Activated CD4-positive, alpha-beta memory T cell treated with anti-CD3 and anti-CD28 coated beads, Interleukin-2, amount 10 ng/mL, durations not matched to agents 7 days and 5 days (primary cell): ENCODE measurements at regions not wholly inside any gene's neighbourhood (a gene's known extent, or its start where the extent isn't known, plus 50 kb on each side); places are given as distances from the start of the nearest gene placed in this dataset.

ENCODE experiments used
- CTCF ChIA-PET: fragments of 350-600 bp; sonication (Branson Sonifier 250); formaldehyde crosslinking; loops from one replicate; lab custom pipeline; 2021; ENCODE audit warnings: antibody characterized with exemption, inconsistent platforms; lab: Charles Lee
- POLR2A ChIA-PET: fragments of 350-600 bp; sonication (Branson Sonifier 250); formaldehyde crosslinking; loops from one replicate; lab custom pipeline; 2021; ENCODE audit warnings: antibody characterized with exemption; lab: Charles Lee
- DNase-seq: peaks from one replicate; pipeline ENCODE4 v3.0.0-alpha.2; 2020
- H3K27ac Mint-ChIP-seq: one replicate; pipeline ENCODE4 v1.8.0; 2021; ENCODE audit warnings: mild to moderate bottlenecking, mixed read lengths
- H3K27me3 Mint-ChIP-seq: one replicate; pipeline ENCODE4 v1.8.0; 2021; ENCODE audit warnings: mixed read lengths
- H3K36me3 Mint-ChIP-seq: one replicate; pipeline ENCODE4 v1.8.0; 2021; ENCODE audit warnings: low read depth, mixed read lengths
- H3K4me1 Mint-ChIP-seq: one replicate; pipeline ENCODE4 v1.8.0; 2021; ENCODE audit warnings: mixed read lengths
- H3K4me3 Mint-ChIP-seq: one replicate; pipeline ENCODE4 v1.8.0; 2021; ENCODE audit warnings: mild to moderate bottlenecking, mixed read lengths
- H3K9me3 Mint-ChIP-seq: one replicate; pipeline ENCODE4 v1.8.0; 2021; ENCODE audit warnings: mixed read lengths

- CTCF ChIA-PET, result interaction anchor here (1.0 kb wide), 1 partner anchor 246 kb away, joined by 3 read pairs; no protein-coding TSS in a partner anchor
- Mint-ChIP-seq H3K4me1 (no peaks in the 10 kb centered on the region), H3K9me3 (no peaks in the 10 kb centered on the region), H3K27me3 (peaks cover 7% of the 10 kb centered on the region), H3K4me3 (no peak overlapping the region), H3K27ac (no peak overlapping the region), H3K36me3 (no peaks in the 10 kb centered on the region)
- no peak for DNase-seq
- POLR2A ChIA-PET, result no interaction called here
Measured at GRCh38 chr15:62848632-62849050, 193.9 kb upstream of the TPM1 start.

GRCh38 chr15:62849316-62850106, 193.0 kb upstream of the TPM1 start:
- no peaks in the 10 kb centered on the region for H3K9me3 Mint-ChIP-seq
- DNase-seq, result no peak
- POLR2A ChIA-PET, result no interaction called here
- CTCF ChIA-PET, result interaction anchor here (1.0 kb wide), 1 partner anchor 245 kb away, joined by 3 read pairs; no protein-coding TSS in a partner anchor
- H3K36me3 Mint-ChIP-seq, result no peaks in the 10 kb centered on the region
- no peak overlapping the region for H3K4me3 Mint-ChIP-seq
- no peaks in the 10 kb centered on the region for H3K4me1 Mint-ChIP-seq
- peaks cover 6% of the 10 kb centered on the region for H3K27me3 Mint-ChIP-seq
- H3K27ac Mint-ChIP-seq, result no peak overlapping the region

- ChIA-PET POLR2A (no interaction called here), CTCF (no interaction called here)
- no peak for DNase-seq
- Mint-ChIP-seq H3K9me3 (no peaks in the 10 kb centered on the region), H3K27me3 (peaks cover 8% of the 10 kb centered on the region), H3K36me3 (no peaks in the 10 kb centered on the region), H3K27ac (no peak overlapping the region), H3K4me1 (no peaks in the 10 kb centered on the region), H3K4me3 (no peak overlapping the region)
Measured at GRCh38 chr15:62850318-62850717, 192.2 kb upstream of the TPM1 start.

- POLR2A ChIA-PET, result no interaction called here
- DNase-seq, result no peak
- Mint-ChIP-seq H3K27ac (no peak overlapping the region), H3K9me3 (no peaks in the 10 kb centered on the region), H3K27me3 (peaks cover 8% of the 10 kb centered on the region), H3K36me3 (no peaks in the 10 kb centered on the region), H3K4me1 (no peaks in the 10 kb centered on the region), H3K4me3 (no peak overlapping the region)
- CTCF ChIA-PET, result no interaction called here
Measured at GRCh38 chr15:62850791-62851291, 191.7 kb upstream of the TPM1 start.

- H3K27me3 Mint-ChIP-seq, result peaks cover 20% of the 10 kb centered on the region
- no peak for DNase-seq
- H3K9me3 Mint-ChIP-seq, result no peaks in the 10 kb centered on the region
- CTCF ChIA-PET, result no interaction called here
- H3K36me3 Mint-ChIP-seq, result peaks cover under 1% of the 10 kb centered on the region
- POLR2A ChIA-PET, result no interaction called here
- no peak overlapping the region for H3K4me3 Mint-ChIP-seq
- H3K27ac Mint-ChIP-seq, result no peak overlapping the region
- H3K4me1 Mint-ChIP-seq, result peaks cover 12% of the 10 kb centered on the region
Measured at GRCh38 chr15:62853114-62853840, 189.3 kb upstream of the TPM1 start.

GRCh38 chr15:62853841-62854225, 188.7 kb upstream of the TPM1 start:
- ChIA-PET CTCF (no interaction called here), POLR2A (no interaction called here)
- no peak for DNase-seq
- Mint-ChIP-seq H3K9me3 (no peaks in the 10 kb centered on the region), H3K27ac (no peak overlapping the region), H3K27me3 (peaks cover 17% of the 10 kb centered on the region), H3K36me3 (peaks cover 2% of the 10 kb centered on the region), H3K4me1 (peaks cover 13% of the 10 kb centered on the region), H3K4me3 (no peak overlapping the region)

- CTCF ChIA-PET, result no interaction called here
- POLR2A ChIA-PET, result no interaction called here
- no peak overlapping the region for H3K4me3 Mint-ChIP-seq
- peaks cover 2% of the 10 kb centered on the region for H3K36me3 Mint-ChIP-seq
- H3K27me3 Mint-ChIP-seq, result peaks cover 21% of the 10 kb centered on the region
- no peak for DNase-seq
- H3K9me3 Mint-ChIP-seq, result no peaks in the 10 kb centered on the region
- peaks cover 13% of the 10 kb centered on the region for H3K4me1 Mint-ChIP-seq
- no peak overlapping the region for H3K27ac Mint-ChIP-seq
Measured at GRCh38 chr15:62854420-62855084, 188.0 kb upstream of the TPM1 start.

GRCh38 chr15:62855085-62855476, 187.5 kb upstream of the TPM1 start:
- H3K27ac Mint-ChIP-seq, result no peak overlapping the region
- peaks cover 24% of the 10 kb centered on the region for H3K27me3 Mint-ChIP-seq
- H3K4me3 Mint-ChIP-seq, result no peak overlapping the region
- DNase-seq, result no peak
- ChIA-PET CTCF (no interaction called here), POLR2A (no interaction called here)
- no peaks in the 10 kb centered on the region for H3K9me3 Mint-ChIP-seq
- peaks cover 13% of the 10 kb centered on the region for H3K4me1 Mint-ChIP-seq
- peaks cover 2% of the 10 kb centered on the region for H3K36me3 Mint-ChIP-seq

GRCh38 chr15:62856466-62857246, 185.9 kb upstream of the TPM1 start:
- POLR2A ChIA-PET, result no interaction called here
- Mint-ChIP-seq H3K9me3 (peaks cover 2% of the 10 kb centered on the region), H3K4me3 (no peak overlapping the region), H3K36me3 (peaks cover 2% of the 10 kb centered on the region), H3K27ac (no peak overlapping the region), H3K27me3 (peaks cover 32% of the 10 kb centered on the region), H3K4me1 (peaks cover 13% of the 10 kb centered on the region)
- no peak for DNase-seq
- CTCF ChIA-PET, result no interaction called here

- Mint-ChIP-seq H3K36me3 (peaks cover 2% of the 10 kb centered on the region), H3K4me3 (no peak overlapping the region), H3K27me3 (peaks cover 32% of the 10 kb centered on the region), H3K4me1 (peaks cover 13% of the 10 kb centered on the region), H3K9me3 (peaks cover 2% of the 10 kb centered on the region), H3K27ac (peak overlapping the region; percentile 21)
- POLR2A ChIA-PET, result no interaction called here
- CTCF ChIA-PET, result no interaction called here
- peak; percentile 28 for DNase-seq
Measured at GRCh38 chr15:62857411-62857853, 185.1 kb upstream of the TPM1 start.

- no peak overlapping the region for H3K4me3 Mint-ChIP-seq
- peaks cover 38% of the 10 kb centered on the region for H3K27me3 Mint-ChIP-seq
- H3K27ac Mint-ChIP-seq, result no peak overlapping the region
- CTCF ChIA-PET, result no interaction called here
- H3K9me3 Mint-ChIP-seq, result peaks cover 2% of the 10 kb centered on the region
- peaks cover 2% of the 10 kb centered on the region for H3K36me3 Mint-ChIP-seq
- peaks cover 13% of the 10 kb centered on the region for H3K4me1 Mint-ChIP-seq
- DNase-seq, result no peak
- POLR2A ChIA-PET, result no interaction called here
Measured at GRCh38 chr15:62858343-62858742, 184.2 kb upstream of the TPM1 start.

GRCh38 chr15:62862717-62863116, 179.8 kb upstream of the TPM1 start:
- CTCF ChIA-PET, result no interaction called here
- H3K27me3 Mint-ChIP-seq, result peaks cover 28% of the 10 kb centered on the region
- H3K27ac Mint-ChIP-seq, result no peak overlapping the region
- peaks cover 2% of the 10 kb centered on the region for H3K36me3 Mint-ChIP-seq
- H3K4me1 Mint-ChIP-seq, result peaks cover 5% of the 10 kb centered on the region
- no peak for DNase-seq
- POLR2A ChIA-PET, result no interaction called here
- no peak overlapping the region for H3K4me3 Mint-ChIP-seq
- peaks cover 2% of the 10 kb centered on the region for H3K9me3 Mint-ChIP-seq
